A204.1 (cell line): ENCODE measurements at regions not wholly inside any gene's neighbourhood (a gene's known extent, or its start where the extent isn't known, plus 50 kb on each side); places are given as distances from the start of the nearest gene placed in this dataset.
"Not testable (repeated sequence)": the region's sequence is repeated elsewhere in the genome, so short reads cannot be mapped to it uniquely, and the experiment has no call there.

Experiments used
- FAIRE-seq: peaks from 2 replicates; lab custom pipeline; 2012; peaks lifted over from hg19 to GRCh38; lab: Jason Lieb, UNC

GRCh38 chr7:16369855-16370254 is 51.5 kb downstream of the CRPPA start:
- FAIRE-seq, result no peak

DNA sequence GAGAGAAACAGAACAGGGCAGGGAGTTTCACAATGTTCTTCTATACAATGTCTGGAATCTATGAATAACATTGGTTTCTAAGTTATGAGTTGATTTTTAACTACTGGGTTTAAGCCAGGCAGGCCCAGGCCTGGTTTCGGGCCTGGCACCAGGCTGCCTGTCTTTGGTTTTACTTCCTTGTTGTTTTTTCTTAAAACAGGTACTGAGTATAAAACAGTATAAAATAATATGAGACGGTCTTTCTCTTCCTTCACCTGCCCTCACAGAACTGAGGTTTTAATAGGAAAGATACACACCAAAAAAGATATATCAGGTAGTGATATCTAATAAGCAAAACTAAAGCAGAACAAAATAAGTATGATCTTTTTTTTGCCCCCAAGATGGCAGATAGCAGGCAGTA is 52.0 kb downstream of the CRPPA start:
- FAIRE-seq, result not testable (repeated sequence)

DNA sequence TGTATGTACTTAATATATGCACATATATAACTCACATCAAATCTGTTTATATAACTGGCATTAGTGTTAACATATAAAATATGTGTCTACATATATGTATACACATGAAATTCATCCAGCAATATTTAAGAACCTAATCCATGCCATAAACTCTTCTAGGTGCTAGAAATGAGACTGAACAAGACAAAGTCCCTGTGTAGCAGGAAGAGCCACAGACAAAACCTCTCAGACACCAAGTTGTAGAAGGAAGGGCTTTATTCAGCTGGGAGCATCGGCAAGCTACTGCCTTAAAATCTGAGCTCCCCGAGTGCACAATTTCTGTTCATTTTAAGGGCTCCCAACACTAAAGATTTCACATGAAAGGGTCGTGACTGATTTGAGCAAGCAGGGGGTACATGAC is 52.5 kb downstream of the CRPPA start:
- no peak for FAIRE-seq

- FAIRE-seq, result no peak
Measured at GRCh38 chr7:16367115-16367514, 54.2 kb downstream of the CRPPA start.

GRCh38 chr7:16365952-16366351 is 55.4 kb downstream of the CRPPA start:
- no peak for FAIRE-seq

GRCh38 chr7:16365177-16365576 is 56.2 kb downstream of the CRPPA start:
- no peak for FAIRE-seq

DNA sequence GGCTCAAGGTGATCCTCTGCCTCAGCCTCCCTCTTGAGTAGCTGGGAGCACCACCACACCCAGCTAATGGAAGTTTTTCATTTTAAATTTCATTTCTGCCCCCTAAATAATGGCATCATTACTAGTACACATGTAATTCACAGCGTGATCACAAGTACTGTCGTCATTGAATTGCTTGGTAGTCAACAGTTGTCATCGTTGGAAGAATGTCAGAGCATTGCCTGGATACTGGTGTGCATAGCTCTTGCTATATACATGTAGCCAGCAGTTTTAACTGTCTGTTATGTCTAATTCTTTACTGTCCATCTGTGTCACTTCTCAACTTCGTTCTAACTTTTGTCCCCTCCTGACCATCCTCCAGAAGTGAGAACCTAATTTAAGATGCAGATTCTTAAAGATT is 62.1 kb downstream of the CRPPA start:
- FAIRE-seq, result no peak

GRCh38 chr7:16357921-16358320 is 63.4 kb downstream of the CRPPA start:
- FAIRE-seq, result no peak

DNA sequence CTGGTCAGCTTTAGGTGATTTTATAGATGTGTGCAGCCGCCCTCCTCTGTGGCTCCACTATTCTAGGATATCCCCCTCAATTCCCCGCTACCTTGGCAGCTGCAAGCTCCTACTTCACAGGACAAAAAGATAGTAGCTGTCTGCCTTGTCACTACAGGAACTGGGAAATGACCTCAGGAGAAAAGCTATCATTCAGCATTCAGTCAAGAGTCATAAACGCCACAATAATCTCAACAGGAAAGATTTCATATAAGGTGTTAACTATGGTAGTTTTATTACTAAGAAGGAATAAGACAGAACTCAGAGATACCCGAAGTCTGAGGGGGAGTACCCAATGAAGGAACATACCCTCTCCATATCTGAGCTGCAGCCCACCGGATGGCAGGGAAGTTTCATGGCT is 63.9 kb downstream of the CRPPA start:
- no peak for FAIRE-seq

- FAIRE-seq, result no peak
Measured at GRCh38 chr7:16356301-16356958, 64.9 kb downstream of the CRPPA start.

GRCh38 chr7:16354573-16354972 is 66.8 kb downstream of the CRPPA start:
- no peak for FAIRE-seq

DNA sequence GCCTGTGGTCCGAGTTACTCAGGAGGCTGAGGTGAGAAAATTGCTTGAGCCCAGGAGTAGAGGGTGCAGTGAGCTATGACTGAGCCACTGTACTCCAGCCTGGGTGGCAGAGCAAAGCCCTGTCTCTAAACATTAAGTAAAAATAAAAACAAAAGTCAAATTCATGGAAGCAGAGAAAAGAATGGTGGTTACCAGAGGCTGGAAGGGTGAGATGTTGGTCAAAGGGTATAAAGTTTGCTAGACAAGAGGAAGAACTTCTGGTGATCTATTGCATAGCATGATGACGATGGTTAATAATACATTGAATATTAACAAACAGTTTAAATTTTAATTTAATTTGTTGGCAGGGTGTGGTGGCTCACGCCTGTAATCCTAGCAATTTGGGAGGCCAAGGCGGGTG is 68.1 kb downstream of the CRPPA start:
- FAIRE-seq, result no peak

DNA sequence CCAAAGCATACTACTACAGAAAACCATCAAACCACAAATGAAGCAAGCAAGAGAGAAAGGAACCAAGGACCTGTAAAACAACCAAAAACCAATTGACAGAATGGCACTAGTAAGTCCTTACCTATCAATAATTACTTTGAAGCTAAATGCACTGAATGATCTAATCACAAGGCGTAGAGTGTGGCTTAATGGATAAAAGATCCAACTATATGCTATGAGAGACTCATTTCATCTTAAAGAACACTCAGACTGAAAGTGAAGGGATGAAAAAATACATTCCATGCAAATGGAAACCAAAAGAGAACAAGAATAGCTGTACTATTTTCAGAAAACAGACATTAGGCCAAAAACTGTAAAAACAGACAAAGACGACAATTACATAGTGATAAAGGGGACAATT is 70.7 kb downstream of the CRPPA start:
- no peak for FAIRE-seq

DNA sequence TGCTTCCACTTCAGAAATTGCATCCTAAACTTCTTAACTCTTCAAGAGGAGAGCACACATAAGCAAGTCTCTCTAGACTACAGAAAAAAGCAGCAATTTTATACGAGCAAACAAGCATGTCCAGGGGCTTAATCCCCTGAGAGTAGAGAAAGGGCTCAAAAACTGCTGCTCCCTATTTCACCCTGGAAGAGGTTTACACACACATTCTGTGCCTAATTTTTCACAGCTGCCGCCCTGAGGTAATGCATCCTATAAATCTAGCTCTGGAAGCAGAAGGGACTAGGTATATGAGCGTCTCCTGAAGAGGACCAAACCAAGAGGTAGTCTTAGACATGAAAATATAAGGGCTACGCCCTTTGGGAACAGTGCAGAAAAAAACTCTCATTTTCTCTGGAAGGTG is 73.1 kb downstream of the CRPPA start:
- FAIRE-seq, result no peak

- FAIRE-seq, result no peak
Measured at GRCh38 chr7:16347827-16348192, 73.5 kb downstream of the CRPPA start.

DNA sequence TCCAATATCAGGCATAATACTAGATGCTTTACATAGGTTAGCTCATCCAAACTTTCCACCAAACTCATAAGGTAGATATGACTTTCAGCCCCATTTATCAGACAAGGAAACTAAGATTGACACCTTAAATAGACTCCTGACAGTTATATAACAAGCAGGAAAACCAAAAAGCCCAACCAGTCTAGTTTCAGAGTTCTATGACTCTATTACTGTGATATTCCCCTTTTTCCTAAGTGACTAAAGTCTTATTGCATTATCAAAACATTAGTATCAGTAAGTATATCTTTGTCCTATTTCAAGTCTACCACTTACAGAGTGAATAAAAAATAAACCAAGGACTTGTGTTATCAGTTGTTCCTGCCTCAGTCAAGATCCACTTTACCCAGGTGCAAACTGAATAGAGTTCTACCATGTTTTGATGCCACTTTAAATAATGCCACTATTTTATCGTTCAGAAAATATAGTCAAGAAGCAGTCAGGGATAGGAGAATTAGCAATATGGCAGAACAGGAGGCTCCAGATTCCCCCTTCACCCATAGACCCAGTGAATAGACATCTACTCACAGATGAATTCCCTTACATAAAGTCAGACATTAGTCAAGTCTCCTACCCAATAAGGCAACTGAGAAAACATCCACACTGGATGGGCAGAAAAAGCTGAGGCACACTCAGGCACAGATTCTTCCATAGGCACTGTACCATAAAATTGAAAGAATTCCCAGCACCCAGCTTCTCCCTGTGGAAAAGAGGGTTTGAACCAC is 74.1 kb downstream of the CRPPA start:
- no peak for FAIRE-seq

DNA sequence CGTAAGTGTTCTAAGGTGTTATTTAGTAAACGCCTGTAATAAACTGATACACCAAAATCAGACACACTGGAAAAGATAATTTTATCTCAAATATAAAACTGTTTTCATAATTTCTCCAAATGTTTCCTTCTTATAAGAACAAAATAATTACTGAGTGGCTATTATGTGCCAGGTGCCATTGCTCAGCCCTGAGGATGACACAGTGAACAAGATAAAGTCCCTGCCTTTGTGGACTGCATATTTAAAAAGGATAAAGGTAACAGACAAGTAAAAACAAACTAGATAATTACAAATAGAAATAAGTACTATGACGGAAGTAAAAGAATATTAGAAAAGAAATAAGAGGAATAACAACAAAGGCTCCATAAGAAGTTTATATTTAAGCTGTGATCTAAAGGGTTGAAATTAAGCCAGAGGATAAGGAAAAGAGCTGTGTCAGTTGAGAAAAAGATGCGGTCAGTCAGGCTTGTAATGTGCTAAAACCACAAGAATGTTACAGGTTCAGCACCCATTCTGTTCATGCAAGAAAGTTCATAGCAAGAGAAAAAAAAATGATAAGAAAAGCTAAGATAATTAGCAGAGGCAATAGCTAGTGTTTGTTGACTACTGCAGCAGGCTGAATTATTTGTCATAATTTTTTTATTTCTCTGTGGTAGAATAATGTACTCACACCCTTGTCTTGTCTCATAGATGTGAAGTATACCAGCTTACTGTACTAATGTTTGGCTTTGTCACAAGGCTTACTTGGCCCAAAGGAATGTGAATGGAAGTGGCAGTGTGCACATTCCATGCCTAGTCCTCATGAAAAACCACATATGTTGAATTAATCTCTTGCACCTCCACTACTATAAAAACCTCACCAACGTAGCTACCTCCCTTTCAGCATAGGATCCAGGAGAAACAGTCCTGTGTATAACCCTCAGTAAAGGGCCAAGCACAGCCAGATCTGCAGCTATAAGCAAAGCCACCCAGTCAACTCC is 75.1 kb downstream of the CRPPA start:
- no peak for FAIRE-seq

GRCh38 chr7:16344927-16345326 is 76.4 kb downstream of the CRPPA start:
- no peak for FAIRE-seq

- no peak for FAIRE-seq
Measured at GRCh38 chr7:16343612-16344011, 77.7 kb downstream of the CRPPA start.

DNA sequence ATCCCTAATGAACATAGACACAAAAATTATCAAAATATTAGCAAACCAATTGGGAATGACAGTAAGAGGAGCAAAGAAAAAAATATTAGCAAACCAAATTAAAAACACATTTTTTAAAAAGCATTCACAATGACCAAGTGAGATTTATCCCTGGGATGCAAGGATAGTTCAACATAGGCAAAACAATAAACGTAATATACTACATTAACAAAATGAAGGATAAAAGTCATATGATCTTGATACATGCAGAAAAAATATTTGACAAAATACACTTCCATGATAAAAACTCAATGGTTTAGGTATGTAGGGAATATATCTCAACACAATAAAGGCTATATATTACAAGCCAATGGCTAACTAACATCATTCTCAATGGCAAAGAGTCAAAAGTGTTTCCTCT is 83.3 kb downstream of the CRPPA start:
- FAIRE-seq, result no peak

DNA sequence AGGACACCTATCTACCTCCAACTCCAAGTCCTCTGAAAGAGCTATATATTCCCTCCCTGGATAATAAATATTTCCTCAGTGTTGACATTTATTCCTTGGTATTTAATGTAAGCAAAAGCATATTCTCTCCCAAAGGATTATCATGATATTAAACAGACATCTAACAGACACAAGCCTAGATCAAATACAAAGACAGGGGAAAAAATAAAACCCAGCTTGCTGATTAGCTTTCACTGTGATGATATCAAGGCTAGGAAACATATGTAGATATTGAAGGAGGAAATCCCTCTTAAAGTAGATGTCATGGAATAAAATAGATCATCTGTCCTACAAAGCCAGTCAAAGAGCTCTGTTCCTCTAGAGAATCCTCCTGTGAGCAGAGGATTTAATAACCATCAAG is 95.2 kb downstream of the CRPPA start:
- FAIRE-seq, result no peak

DNA sequence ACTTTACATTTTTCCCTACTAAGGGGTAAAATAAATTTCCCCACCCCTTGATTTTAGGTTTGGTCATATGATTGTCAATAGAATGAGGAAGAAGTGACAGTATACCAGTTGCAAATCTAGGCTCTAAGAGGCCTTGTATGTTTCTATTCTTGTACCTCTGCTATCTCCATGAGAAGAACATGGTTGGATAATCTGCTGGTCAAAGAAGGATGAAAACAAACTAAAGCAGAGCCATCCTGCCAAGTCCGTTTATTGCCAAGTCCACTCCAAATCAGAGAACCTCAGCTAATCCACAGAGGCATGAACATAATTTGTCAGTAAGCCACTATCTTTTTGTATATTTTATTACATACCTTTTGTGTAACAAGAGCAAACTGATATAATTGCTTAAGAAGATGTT is 98.0 kb downstream of the CRPPA start:
- FAIRE-seq, result no peak

DNA sequence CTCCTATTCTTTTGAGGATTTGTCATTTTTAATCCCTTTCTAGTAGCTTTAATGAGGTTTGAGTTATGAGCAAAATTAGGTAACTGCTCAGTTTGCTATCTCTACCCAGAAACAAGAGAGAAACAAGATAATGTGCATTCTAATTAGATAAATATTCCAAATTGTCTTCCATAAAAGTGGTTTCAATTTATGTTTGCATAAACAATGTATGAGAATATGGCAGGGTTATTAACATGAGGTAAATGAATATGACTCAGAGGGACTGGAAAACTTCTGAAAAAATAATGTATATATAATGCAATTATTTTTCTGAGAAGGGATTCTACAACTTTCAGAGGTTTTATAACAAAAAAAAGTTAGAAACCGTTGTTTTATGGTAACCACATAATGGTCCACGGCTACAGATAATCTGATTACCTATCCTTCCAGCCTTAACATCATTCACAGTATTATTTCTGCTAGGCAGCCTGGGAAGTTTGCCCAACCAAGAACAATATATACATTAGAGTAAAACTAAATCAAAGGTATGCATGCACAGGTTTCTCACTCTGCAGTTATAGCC is 101.2 kb downstream of the CRPPA start:
- FAIRE-seq, result no peak
